Keratinocyte (primary cell): ENCODE measurements at regions not wholly inside any gene's neighbourhood (a gene's known extent, or its start where the extent isn't known, plus 50 kb on each side); places are given as distances from the start of the nearest gene placed in this dataset.

Experiments
- EZH2 ChIP-seq: IDR thresholded peaks from one replicate; pipeline ENCODE4 v1.6.1; 2012; ENCODE audit warnings: inconsistent platforms, mild to moderate bottlenecking, low read length, moderate library complexity
- TF ChIP-seq, protein P1 (sequence below), 3 experiments: IDR thresholded peaks in 1 of 3; conservative IDR thresholded peaks in 1 of 3; optimal IDR thresholded peaks in 1 of 3; 2 replicates in 2 of 3; 3 replicates in 1 of 3; pipeline versions ENCODE3 to v1.5.1; 2011; ENCODE audit warnings: low read length in 3 of 3, mild to moderate bottlenecking in 3 of 3, moderate library complexity in 2 of 3, control low read depth in 1 of 3, inconsistent platforms in 1 of 3; ENCODE audit not compliant: insufficient read depth in 2 of 3; ENCODE audit errors: extremely low read depth in 1 of 3

GRCh38 chr1:87511449-87511848, 182.8 kb downstream of the LMO4 start:
- TF ChIP-seq, protein P1, sequence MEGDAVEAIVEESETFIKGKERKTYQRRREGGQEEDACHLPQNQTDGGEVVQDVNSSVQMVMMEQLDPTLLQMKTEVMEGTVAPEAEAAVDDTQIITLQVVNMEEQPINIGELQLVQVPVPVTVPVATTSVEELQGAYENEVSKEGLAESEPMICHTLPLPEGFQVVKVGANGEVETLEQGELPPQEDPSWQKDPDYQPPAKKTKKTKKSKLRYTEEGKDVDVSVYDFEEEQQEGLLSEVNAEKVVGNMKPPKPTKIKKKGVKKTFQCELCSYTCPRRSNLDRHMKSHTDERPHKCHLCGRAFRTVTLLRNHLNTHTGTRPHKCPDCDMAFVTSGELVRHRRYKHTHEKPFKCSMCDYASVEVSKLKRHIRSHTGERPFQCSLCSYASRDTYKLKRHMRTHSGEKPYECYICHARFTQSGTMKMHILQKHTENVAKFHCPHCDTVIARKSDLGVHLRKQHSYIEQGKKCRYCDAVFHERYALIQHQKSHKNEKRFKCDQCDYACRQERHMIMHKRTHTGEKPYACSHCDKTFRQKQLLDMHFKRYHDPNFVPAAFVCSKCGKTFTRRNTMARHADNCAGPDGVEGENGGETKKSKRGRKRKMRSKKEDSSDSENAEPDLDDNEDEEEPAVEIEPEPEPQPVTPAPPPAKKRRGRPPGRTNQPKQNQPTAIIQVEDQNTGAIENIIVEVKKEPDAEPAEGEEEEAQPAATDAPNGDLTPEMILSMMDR (optimal IDR thresholded peaks at IDR 0.05 in 1 of 3, IDR thresholded peaks at IDR 0.05 in 1 of 3, conservative IDR thresholded peaks at IDR 0.05 in 1 of 3; ENCODE audit: extremely low read depth in 1 of 3, insufficient read depth in 2 of 3, low read length in 3 of 3) = no peak
- no peak for TF ChIP-seq EZH2
